HuH-7.5 (cell line): ENCODE measurements at regions not wholly inside any gene's neighbourhood (a gene's known extent, or its start where the extent isn't known, plus 50 kb on each side); places are given as distances from the start of the nearest gene placed in this dataset.
"Not testable (repeated sequence)": the region's sequence is repeated elsewhere in the genome, so short reads cannot be mapped to it uniquely, and the experiment has no call there.

Source experiments
- DNase-seq: peaks from one replicate; pipeline ENCODE4 v3.0.0; 2011; ENCODE audit warnings: low spot score

DNA sequence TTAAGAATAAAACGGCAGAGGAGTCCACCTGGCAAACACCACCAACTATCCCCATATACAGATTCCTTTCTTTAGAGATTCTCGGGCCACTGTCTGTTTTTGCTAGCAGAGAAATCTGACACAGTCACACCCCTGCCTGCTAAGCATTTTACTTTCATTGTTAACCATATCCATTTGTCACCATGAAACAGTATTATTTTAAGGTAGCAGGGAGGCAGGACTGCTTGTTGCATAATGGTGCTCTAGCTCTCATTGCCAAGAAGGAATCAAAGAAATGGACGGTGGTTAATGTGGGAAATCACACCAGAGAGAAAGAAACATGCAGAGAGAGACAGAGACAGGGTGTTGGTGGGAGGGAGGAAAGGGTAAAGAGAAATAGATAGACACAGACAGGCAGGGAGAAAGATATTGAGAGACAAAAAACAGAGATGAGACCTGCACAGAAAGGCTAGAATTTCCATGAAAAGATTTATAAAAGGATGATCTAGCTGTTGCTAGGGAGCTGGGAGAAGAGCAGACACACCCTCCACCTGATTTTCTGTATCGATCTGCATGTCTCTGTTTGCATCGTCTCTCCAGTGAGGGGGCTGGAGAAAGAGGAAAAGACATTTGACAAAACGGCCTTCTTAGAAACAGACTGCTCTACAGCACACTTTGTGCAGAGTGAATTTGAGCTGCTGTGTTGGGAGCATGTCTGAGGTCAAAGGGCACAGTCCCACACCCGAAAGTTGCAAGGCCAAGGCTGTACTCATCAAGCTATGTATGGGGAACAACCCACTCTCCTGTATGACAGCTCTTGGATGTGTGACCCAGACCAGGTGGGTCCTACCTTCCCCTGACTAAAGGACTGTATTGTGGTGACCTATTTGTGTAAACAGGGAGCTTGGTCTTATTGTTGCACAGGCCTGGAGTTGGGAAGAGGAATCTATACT lies 303.1 kb downstream of the FZD1 start:
- no peak for DNase-seq

DNA sequence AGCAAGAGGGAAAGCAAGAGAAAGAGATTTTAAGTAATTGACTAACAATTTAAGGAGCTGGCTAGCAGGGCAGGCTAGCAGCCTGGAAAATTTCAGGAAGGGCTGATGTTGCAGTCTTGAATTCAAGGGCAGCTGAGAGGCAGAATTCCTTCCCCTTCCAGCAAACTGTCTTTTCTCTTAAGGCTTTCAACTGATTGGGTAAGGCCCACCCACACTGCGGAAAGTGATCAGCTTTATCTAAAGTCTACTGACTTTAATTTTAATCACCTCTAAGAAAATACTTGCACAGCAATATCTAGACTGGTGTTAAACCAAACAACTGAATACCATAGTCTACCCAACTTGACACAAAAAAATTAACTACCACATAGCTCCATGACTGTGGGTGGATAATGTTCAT lies 303.9 kb downstream of the FZD1 start:
- DNase-seq = no peak

GRCh38 chr7:91569728-91570457 lies 305.7 kb downstream of the FZD1 start:
- no peak for DNase-seq

- DNase-seq = no peak
Measured at GRCh38 chr7:91570560-91570959, 306.3 kb downstream of the FZD1 start.

GRCh38 chr7:91571601-91572000 lies 307.4 kb downstream of the FZD1 start:
- DNase-seq = no peak

GRCh38 chr7:91573405-91573804 lies 307.1 kb downstream of the MTERF1 start:
- DNase-seq = no peak

GRCh38 chr7:91576459-91576858 lies 304.0 kb downstream of the MTERF1 start:
- not testable (repeated sequence) for DNase-seq

DNA sequence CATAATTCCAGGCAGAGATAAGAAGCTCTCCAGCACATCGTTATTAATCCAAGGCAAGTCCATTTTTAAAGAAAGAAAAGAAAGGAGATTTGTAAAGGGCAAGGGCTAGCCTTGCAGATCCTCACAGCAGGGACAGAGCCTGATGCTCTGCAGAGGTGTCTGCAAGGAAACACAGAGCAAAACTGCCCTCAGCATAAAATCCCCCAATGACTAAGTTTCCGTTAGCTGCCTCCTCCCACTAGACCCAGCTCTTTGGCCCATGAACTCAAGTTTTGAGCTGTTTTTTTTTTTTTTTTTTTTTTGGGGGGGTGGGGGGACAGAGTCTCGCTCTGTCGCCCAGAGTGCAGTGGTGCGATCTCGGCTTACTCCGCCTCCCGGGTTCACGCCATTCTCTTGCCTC lies 300.7 kb downstream of the MTERF1 start:
- DNase-seq = no peak

- DNase-seq = peak; percentile 10
Measured at GRCh38 chr7:91582799-91583477, 297.6 kb downstream of the MTERF1 start.

GRCh38 chr7:91596287-91596686 lies 284.2 kb downstream of the MTERF1 start:
- no peak for DNase-seq

DNA sequence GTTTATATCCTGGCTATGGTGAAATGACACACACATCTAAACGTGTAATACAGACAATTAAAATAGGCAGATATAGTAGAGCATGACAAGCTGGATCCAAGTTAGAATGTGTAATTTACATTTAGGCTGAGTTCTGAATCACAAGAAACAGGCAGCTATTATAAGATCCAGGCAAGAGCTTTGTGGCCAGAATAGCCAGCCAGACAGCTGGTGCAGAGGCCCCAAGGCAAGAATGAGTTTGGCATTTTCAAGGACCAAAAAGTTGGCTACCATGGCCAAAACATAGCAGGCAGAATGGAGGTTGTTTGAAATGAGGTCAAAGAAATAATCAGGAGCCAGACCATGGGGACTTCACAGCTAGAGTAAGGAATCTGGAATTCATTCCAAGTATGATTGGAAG lies 281.7 kb downstream of the MTERF1 start:
- no peak for DNase-seq

GRCh38 chr7:91600112-91600511 lies 280.4 kb downstream of the MTERF1 start:
- no peak for DNase-seq

DNA sequence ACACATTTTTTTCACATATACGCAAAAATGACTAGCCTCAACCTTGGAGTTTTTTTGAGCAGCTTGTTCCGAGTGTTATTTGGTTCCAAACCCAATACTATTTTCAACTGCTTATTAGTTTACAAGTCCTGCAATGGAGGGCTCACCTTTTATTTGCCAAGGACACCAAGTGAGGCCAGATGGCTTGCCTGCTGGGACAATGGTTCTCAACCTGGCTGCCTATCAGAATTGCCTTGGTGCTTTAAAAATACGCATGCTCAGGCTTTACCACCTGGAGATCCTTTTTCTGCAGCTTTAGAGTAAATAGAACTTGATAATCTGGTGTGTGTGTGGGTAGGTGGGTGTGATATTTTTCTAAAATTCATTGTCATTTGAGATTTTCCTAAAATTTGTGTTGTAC lies 276.8 kb downstream of the MTERF1 start:
- no peak for DNase-seq

- DNase-seq = no peak
Measured at GRCh38 chr7:91608606-91609005, 271.9 kb downstream of the MTERF1 start.

DNA sequence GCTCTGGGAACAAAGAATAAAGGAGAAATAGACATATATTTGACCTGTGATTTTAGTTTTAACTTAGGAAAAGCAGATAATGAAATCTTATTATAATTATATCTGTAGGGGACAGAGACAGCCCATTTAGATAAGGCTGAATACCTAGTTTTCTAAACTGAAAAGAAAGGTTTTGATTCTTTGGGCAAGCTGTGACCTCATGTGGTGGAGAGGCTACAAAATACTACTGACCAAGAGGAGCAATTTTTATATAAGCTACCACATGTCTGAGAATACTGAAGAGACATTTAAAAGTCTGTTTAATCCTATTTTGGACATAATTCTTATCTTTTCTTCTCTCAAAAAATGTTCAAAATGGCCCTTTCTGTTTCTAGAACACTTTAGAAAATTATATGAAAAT lies 271.0 kb downstream of the MTERF1 start:
- no peak for DNase-seq

- no peak for DNase-seq
Measured at GRCh38 chr7:91614431-91614830, 266.1 kb downstream of the MTERF1 start.

GRCh38 chr7:91618776-91619765 lies 261.4 kb downstream of the MTERF1 start:
- no peak for DNase-seq

DNA sequence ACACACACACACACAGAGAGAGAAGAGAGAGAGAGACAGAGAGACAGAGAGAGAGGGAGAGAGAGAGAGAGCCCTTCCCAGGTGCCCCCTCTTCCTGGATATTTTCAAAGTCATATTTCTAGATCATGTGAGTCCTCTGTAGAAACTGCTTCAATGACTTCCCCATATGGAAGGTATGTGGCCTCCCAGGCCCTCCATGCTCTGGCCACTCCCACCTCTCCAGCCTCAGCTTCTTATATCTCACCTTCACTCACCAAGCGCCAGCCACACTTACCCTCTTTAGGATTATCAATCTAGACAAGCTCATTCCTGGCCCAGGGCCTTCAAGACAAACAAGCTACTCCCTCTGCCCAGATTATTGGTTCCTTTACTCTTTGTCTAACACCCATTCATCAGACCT lies 259.7 kb downstream of the MTERF1 start:
- DNase-seq = no peak

- not testable (repeated sequence) for DNase-seq
Measured at GRCh38 chr7:91627324-91627723, 253.2 kb downstream of the MTERF1 start.

DNA sequence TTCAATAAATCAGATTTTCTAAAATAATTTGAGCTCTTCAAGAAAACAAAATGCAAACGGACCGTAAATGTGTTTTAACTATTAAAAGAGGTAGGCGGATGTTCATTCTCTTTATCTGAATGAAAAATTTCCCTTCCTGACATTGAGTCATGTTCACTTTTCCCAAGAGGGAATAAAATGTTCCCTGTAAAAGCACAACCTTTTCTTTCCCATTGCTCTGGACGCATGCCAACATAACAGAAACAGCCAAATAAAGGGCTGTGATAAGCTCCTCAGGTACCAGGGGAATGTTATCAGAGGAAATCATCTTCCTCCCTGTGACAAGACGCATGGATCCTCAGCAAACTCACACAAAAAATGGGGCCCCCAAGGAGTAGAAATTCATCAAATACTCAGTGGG lies 251.8 kb downstream of the MTERF1 start:
- no peak for DNase-seq

- no peak for DNase-seq
Measured at GRCh38 chr7:91630581-91631380, 249.7 kb downstream of the MTERF1 start.
